ENCODE measurements at regions not wholly inside any gene's neighbourhood (a gene's known extent, or its start where the extent isn't known, plus 50 kb on each side); places are given as distances from the start of the nearest gene placed in this dataset.

DNA sequence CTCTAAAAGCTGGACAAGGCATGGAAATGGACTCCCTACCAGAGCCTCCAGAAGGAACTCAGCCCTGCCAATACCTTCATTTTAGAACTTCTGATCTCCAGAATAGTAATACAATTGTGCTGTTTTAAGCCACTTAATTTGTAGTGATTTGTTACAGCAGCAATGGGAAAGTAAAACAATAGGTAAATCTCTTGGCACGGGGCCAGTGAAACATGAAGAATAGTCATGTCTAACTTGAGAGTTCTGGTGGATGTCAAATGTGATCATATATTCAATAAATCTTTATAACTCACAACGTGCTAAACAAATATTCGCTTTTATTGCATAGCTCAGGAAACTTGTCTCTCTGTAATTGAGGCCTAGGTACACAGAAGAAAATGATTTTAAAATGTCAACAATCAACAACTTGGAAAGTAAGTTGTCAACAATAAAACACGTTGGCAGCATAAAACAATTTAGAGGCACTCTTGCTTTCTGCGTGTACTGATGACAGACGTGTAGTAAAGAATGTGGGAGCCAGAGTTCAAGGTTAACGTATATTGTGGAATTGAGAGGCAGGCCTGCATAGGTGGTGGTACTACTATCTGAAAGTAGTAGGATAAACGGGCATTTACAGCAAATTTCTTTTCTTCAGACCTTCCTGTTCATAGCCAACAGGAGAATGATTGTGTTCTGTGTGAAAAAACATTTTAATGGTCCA, 140.5 kb upstream of the OPRM1 start:
- TF ChIP-seq, protein P1, sequence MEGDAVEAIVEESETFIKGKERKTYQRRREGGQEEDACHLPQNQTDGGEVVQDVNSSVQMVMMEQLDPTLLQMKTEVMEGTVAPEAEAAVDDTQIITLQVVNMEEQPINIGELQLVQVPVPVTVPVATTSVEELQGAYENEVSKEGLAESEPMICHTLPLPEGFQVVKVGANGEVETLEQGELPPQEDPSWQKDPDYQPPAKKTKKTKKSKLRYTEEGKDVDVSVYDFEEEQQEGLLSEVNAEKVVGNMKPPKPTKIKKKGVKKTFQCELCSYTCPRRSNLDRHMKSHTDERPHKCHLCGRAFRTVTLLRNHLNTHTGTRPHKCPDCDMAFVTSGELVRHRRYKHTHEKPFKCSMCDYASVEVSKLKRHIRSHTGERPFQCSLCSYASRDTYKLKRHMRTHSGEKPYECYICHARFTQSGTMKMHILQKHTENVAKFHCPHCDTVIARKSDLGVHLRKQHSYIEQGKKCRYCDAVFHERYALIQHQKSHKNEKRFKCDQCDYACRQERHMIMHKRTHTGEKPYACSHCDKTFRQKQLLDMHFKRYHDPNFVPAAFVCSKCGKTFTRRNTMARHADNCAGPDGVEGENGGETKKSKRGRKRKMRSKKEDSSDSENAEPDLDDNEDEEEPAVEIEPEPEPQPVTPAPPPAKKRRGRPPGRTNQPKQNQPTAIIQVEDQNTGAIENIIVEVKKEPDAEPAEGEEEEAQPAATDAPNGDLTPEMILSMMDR (IDR thresholded peaks at IDR 0.05; ENCODE audit: extremely low read depth, missing control alignments), result no peak
- no peak for DNase-seq (ENCODE audit: low spot score)

DNA sequence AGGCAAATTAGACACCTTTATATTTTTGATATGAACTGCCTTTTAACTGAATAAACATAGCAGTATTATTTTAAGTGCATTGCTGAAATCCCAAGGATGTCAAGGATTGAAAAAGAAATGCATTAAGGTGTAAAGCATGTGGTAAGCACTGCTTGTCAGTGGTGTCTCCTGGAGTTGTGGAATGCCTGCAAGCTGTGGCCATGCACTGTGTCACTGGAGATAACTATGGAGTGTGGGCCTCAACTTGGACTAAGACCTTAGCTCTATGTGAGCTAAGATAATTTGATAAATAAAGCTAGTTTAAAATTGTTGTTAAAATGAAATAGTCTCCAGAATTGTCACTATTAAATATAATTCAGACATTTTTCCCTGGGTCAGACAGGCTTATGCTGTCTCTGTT, 156.6 kb upstream of the OPRM1 start:
- TF ChIP-seq, protein P1 (IDR thresholded peaks at IDR 0.05; ENCODE audit: extremely low read depth, missing control alignments), result no peak
- no peak for DNase-seq (ENCODE audit: low spot score)

GRCh38 chr6:153873541-153873940, 165.5 kb upstream of the OPRM1 start:
- no peak for DNase-seq (ENCODE audit: low spot score)
- TF ChIP-seq, protein P1 (IDR thresholded peaks at IDR 0.05; ENCODE audit: extremely low read depth, missing control alignments), result no peak

- TF ChIP-seq, protein P1 (IDR thresholded peaks at IDR 0.05; ENCODE audit: extremely low read depth, missing control alignments), result no peak
- no peak for DNase-seq (ENCODE audit: low spot score)
Measured at GRCh38 chr6:153872946-153873345, 166.1 kb upstream of the OPRM1 start.

DNA sequence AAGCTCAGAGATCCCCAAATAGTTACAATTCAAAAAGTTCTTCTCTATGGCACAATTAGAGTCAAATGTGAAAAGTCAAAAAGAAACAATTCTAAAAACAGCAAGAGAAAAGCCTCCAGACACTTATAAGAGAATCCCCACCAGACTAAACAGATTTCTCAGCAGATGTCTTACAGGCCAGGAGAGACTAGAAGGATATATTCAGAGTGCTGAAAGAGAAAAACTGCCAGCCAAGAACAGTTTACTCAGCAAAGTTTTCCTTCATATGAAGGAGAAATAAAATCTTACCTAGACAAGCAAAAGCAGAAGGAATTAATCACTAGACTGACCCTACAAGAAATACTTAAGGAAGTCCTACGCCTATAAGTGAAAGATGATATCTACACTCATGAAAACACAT, 176.1 kb upstream of the OPRM1 start:
- TF ChIP-seq, protein P1 (IDR thresholded peaks at IDR 0.05; ENCODE audit: extremely low read depth, missing control alignments), result no peak
- no peak for DNase-seq (ENCODE audit: low spot score)

DNA sequence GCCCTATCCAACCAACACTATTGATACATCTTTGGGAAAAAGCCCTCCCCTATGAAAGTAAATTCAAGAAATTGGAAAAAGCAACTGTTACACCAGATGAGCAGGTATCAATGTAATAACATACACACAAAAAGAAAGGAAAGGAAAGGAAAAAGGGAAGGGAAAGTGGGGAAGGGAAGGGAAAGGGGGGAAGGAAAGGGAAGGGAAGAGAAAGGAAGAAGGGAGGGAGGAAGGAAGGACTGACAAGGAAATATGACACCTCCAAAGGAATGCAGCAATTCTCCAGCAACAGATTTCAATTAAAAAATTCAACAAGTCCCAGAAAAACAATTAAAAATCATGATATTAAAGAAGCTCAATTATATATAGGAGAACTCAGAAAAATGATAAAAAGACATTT, 176.9 kb upstream of the OPRM1 start:
- no peak for DNase-seq (ENCODE audit: low spot score)
- TF ChIP-seq, protein P1 (IDR thresholded peaks at IDR 0.05; ENCODE audit: extremely low read depth, missing control alignments), result no peak

GRCh38 chr6:153858529-153858928, 180.5 kb upstream of the OPRM1 start:
- TF ChIP-seq, protein P1 (IDR thresholded peaks at IDR 0.05; ENCODE audit: extremely low read depth, missing control alignments), result no peak
- no peak for DNase-seq (ENCODE audit: low spot score)

Data from GM20000 (cell line).